Ascending aorta (tissue), 2 donors: ENCODE measurements at regions not wholly inside any gene's neighbourhood (a gene's known extent, or its start where the extent isn't known, plus 50 kb on each side); places are given as distances from the start of the nearest gene placed in this dataset.
A peak's percentile ranks its signal among the peaks of the same experiment; 100 is the strongest.

Source experiments
- DNase-seq, 2 donors: peaks; one replicate each; pipeline ENCODE4 v3.0.0-alpha.2; 2019; ENCODE audit warnings: low spot score in 2 of 2
- H3K27ac ChIP-seq, 2 donors: fragments of 200-600 bp; sonication (generic); one replicate each; pipeline ENCODE4 v1.5.1; 2016 to 2017; ENCODE audit warnings: mild to moderate bottlenecking in 1 of 2
- H3K27me3 ChIP-seq: fragments of 200-600 bp; sonication (generic); one replicate; pipeline ENCODE4 v1.5.1; 2017
- H3K36me3 ChIP-seq, 2 donors: fragments of 200-600 bp; sonication (generic); one replicate each; pipeline ENCODE4 v1.5.1; 2016
- H3K4me1 ChIP-seq, 2 donors: fragments of 200-600 bp; sonication (generic); one replicate each; pipeline ENCODE4 v1.5.1; 2016 to 2017; ENCODE audit warnings: mild to moderate bottlenecking in 1 of 2
- H3K4me3 ChIP-seq, 2 donors: fragments of 200-600 bp; sonication (generic); one replicate each; pipeline ENCODE4 v1.5.1; 2016 to 2017; ENCODE audit warnings: mild to moderate bottlenecking in 1 of 2
- H3K9me3 ChIP-seq, 2 donors: fragments of 200-600 bp; sonication (generic); one replicate each; pipeline ENCODE4 v1.5.1; 2016
- CTCF ChIP-seq, 3 experiments: fragments of 200-600 bp in 2 of 3; fragments of 450-650 bp in 1 of 3; sonication (generic) in 2 of 3; IDR thresholded peaks; one replicate each; pipeline ENCODE4 v1.5.1; 2016 to 2019; ENCODE audit warnings: antibody characterized with exemption in 3 of 3, mild to moderate bottlenecking in 1 of 3, moderate library complexity in 1 of 3
- intact Hi-C: fragments of 100-400 bp; cut with DNase I; formaldehyde crosslinking; loops from one replicate; pipeline ENCODE4 v1.15.1; 2023

GRCh38 chr10:59087486-59087885 lies 89.0 kb upstream of the PHYHIPL start:
- Histone ChIP-seq H3K4me3 (no peak overlapping the region), H3K9me3 (no peaks in the 10 kb centered on the region), H3K27ac (peak overlapping the region; percentile 39 to 47), H3K36me3 (no peaks in the 10 kb centered on the region), H3K27me3 (no peaks in the 10 kb centered on the region), H3K4me1 (peaks cover under 1 to 22% of the 10 kb centered on the region in 2 donors)
- no peak for DNase-seq
- intact Hi-C loops = loop anchor here (10.0 kb wide), 2 partner anchors 247 to 823 kb away; partner anchors contain the start of genes CISD1 and IPMK
- TF ChIP-seq CTCF (IDR thresholded peaks at IDR 0.05) = no peak

- no peak overlapping the region for H3K4me3 ChIP-seq
- no peak for TF ChIP-seq CTCF (IDR thresholded peaks at IDR 0.05)
- no peaks in the 10 kb centered on the region for H3K36me3 ChIP-seq
- H3K27ac ChIP-seq = no peak overlapping the region
- H3K9me3 ChIP-seq = no peaks in the 10 kb centered on the region
- no peak for DNase-seq
- intact Hi-C loops = loop anchor here (10.0 kb wide), 2 partner anchors 246 to 824 kb away; partner anchors contain the start of genes CISD1 and IPMK
- no peaks in the 10 kb centered on the region for H3K27me3 ChIP-seq
- H3K4me1 ChIP-seq = peaks cover 0 to 27% of the 10 kb centered on the region in 2 donors
Observed at GRCh38 chr10:59088912-59089573, 87.4 kb upstream of the PHYHIPL start.

- intact Hi-C loops = loop anchor here (5.0 kb wide), 1 partner anchor 309 kb away; no protein-coding TSS in a partner anchor
- H3K4me3 ChIP-seq = no peak overlapping the region
- peaks cover 0 to 23% of the 10 kb centered on the region in 2 donors for H3K4me1 ChIP-seq
- H3K36me3 ChIP-seq = no peaks in the 10 kb centered on the region
- H3K9me3 ChIP-seq = no peaks in the 10 kb centered on the region
- H3K27me3 ChIP-seq = no peaks in the 10 kb centered on the region
- TF ChIP-seq CTCF (IDR thresholded peaks at IDR 0.05) = no peak
- H3K27ac ChIP-seq = peak overlapping the region; percentile 63 to 68
- no peak for DNase-seq
Observed at GRCh38 chr10:59090817-59091622, 85.4 kb upstream of the PHYHIPL start.

- no peaks in the 10 kb centered on the region for H3K27me3 ChIP-seq
- intact Hi-C loops = loop anchor here (5.0 kb wide), 1 partner anchor 311 kb away; no protein-coding TSS in a partner anchor
Observed at GRCh38 chr10:59093461-59093860, 83.0 kb upstream of the PHYHIPL start.

GRCh38 chr10:59096631-59097030 lies 79.8 kb upstream of the PHYHIPL start:
- Histone ChIP-seq H3K9me3 (no peaks in the 10 kb centered on the region), H3K27me3 (no peaks in the 10 kb centered on the region), H3K27ac (no peak overlapping the region), H3K36me3 (no peaks in the 10 kb centered on the region), H3K4me3 (no peak overlapping the region), H3K4me1 (peaks cover 0 to 15% of the 10 kb centered on the region in 2 donors)
- DNase-seq = no peak
- TF ChIP-seq CTCF (IDR thresholded peaks at IDR 0.05) = no peak
- intact Hi-C loops = no loop called here

More at GRCh38 chr10:59093461-59093860, 83.0 kb upstream of the PHYHIPL start:
- H3K9me3 ChIP-seq = no peaks in the 10 kb centered on the region
- peak overlapping the region; percentile 63 to 68 for H3K27ac ChIP-seq
- TF ChIP-seq CTCF (IDR thresholded peaks at IDR 0.05) = no peak
- DNase-seq = no peak
- no peak overlapping the region for H3K4me3 ChIP-seq
- H3K4me1 ChIP-seq = peaks cover 0 to 20% of the 10 kb centered on the region in 2 donors
- no peaks in the 10 kb centered on the region for H3K36me3 ChIP-seq
